Natural killer cell (primary cell): ENCODE measurements at regions not wholly inside any gene's neighbourhood (a gene's known extent, or its start where the extent isn't known, plus 50 kb on each side); places are given as distances from the start of the nearest gene placed in this dataset.

Experiments used
- ATAC-seq, 3 donors: fragments of 150-1000 bp in 2 of 3; fragments of 200-7000 bp in 1 of 3; cut with Tn5 transposase; 1 replicate in 1 of 3; 2 replicates in 2 of 3; pipeline ENCODE4 v1.10.0; 2021; ENCODE audit warnings: mild to moderate bottlenecking in 2 of 3, moderate library complexity in 2 of 3
- DNase-seq, 2 donors: peaks; one replicate each; pipeline versions ENCODE4 v3.0.0 to v3.0.0-alpha.2; 2013 to 2021; ENCODE audit warnings: mixed read lengths in 1 of 2
- H3K27ac ChIP-seq: one replicate; pipeline ENCODE4 v1.5.1; 2013; ENCODE audit warnings: mild to moderate bottlenecking, low read length
- H3K27me3 ChIP-seq: one replicate; pipeline ENCODE4 v1.6.1; 2013; ENCODE audit warnings: low read length; ENCODE audit not compliant: control insufficient read depth, insufficient read depth
- H3K36me3 ChIP-seq: one replicate; pipeline ENCODE4 v1.6.1; 2013; ENCODE audit warnings: low read length; ENCODE audit not compliant: control insufficient read depth, insufficient read depth
- H3K4me1 ChIP-seq: one replicate; pipeline ENCODE4 v1.6.1; 2013; ENCODE audit warnings: low read length; ENCODE audit not compliant: control insufficient read depth, insufficient read depth
- H3K4me3 ChIP-seq: one replicate; pipeline ENCODE4 v1.5.1; 2013; ENCODE audit warnings: low read length
- H3K9me3 ChIP-seq: one replicate; pipeline ENCODE4 v1.6.1; 2013; ENCODE audit warnings: low read length; ENCODE audit not compliant: control insufficient read depth, insufficient read depth
- H3K27ac Mint-ChIP-seq, 2 donors: one replicate each; pipeline ENCODE4 v1.8.0; 2022; ENCODE audit warnings: mild to moderate bottlenecking in 2 of 2, mixed read lengths in 2 of 2, moderate library complexity in 1 of 2
- H3K27me3 Mint-ChIP-seq, 2 donors: one replicate each; pipeline ENCODE4 v1.8.0; 2022; ENCODE audit warnings: low read depth in 2 of 2, mixed read lengths in 2 of 2
- H3K36me3 Mint-ChIP-seq: one replicate; pipeline ENCODE4 v1.8.0; 2022; ENCODE audit warnings: mixed read lengths
- H3K4me1 Mint-ChIP-seq, 2 donors: one replicate each; pipeline ENCODE4 v1.8.0; 2022; ENCODE audit warnings: mixed read lengths in 2 of 2
- H3K4me3 Mint-ChIP-seq: one replicate; pipeline ENCODE4 v1.8.0; 2022; ENCODE audit warnings: mild to moderate bottlenecking, moderate library complexity, mixed read lengths
- H3K9me3 Mint-ChIP-seq, 2 donors: one replicate each; pipeline ENCODE4 v1.8.0; 2022; ENCODE audit warnings: mixed read lengths in 2 of 2
- WGBS: methylation state at CpG from one replicate; pipeline ENCODE4 v1.1.7; 2013; ENCODE audit warnings: missing lambda C conversion rate; ENCODE audit not compliant: insufficient coverage; 5-methylcytosine and 5-hydroxymethylcytosine counted together
- intact Hi-C: fragments of 100-400 bp; cut with micrococcal nuclease; formaldehyde crosslinking; loops from one replicate; pipeline ENCODE4 v1.14.2; 2022
- TF ChIP-seq, protein P1 (sequence below): fragments of 200-600 bp; IDR thresholded peaks from one replicate; pipeline ENCODE4 v1.8.0; 2022; ENCODE audit warnings: antibody characterized with exemption

DNA sequence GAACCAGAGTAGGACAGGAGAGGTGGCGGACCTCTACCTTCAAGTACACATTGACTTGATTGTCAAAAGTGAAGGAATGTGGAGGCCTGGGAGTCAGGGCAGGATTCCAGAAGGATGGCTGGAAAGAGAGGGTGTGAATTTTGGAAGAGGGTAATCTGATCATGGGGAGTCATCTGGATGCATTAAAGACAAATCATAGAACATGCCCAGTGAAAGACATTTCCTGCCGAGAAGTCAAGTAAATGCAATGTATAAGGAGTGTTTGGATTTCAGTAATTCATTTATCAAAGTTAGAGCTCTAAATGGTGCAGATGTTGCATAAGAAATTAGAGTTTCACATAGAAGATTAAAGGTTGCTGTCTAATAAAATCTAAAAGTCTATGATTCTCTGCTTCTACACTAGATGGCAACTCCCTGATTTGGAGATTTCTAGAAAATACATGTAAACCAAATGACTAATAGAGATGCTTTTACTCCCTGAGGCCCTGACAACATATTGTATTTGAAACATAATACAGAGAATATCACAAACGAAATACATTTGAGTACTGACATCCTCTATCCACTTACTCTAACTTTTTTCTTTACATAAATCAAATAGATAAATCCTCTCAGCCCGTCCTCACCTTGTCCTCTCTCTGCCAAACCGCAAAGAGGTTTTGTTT lies 91.3 kb downstream of the KCNA5 start:
- no peaks in the 10 kb centered on the region for H3K9me3 ChIP-seq
- H3K9me3 Mint-ChIP-seq, result no peaks in the 10 kb centered on the region
- intact Hi-C loops, result no loop called here
- ATAC-seq (no peak), DNase-seq (no peak)
- peaks cover 3 to 63% of the 10 kb centered on the region in 2 donors for H3K27me3 Mint-ChIP-seq
- no peaks in the 10 kb centered on the region for H3K36me3 Mint-ChIP-seq
- TF ChIP-seq, protein P1, sequence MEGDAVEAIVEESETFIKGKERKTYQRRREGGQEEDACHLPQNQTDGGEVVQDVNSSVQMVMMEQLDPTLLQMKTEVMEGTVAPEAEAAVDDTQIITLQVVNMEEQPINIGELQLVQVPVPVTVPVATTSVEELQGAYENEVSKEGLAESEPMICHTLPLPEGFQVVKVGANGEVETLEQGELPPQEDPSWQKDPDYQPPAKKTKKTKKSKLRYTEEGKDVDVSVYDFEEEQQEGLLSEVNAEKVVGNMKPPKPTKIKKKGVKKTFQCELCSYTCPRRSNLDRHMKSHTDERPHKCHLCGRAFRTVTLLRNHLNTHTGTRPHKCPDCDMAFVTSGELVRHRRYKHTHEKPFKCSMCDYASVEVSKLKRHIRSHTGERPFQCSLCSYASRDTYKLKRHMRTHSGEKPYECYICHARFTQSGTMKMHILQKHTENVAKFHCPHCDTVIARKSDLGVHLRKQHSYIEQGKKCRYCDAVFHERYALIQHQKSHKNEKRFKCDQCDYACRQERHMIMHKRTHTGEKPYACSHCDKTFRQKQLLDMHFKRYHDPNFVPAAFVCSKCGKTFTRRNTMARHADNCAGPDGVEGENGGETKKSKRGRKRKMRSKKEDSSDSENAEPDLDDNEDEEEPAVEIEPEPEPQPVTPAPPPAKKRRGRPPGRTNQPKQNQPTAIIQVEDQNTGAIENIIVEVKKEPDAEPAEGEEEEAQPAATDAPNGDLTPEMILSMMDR, result no peak
- no peak overlapping the region for H3K27ac ChIP-seq
- no peaks in the 10 kb centered on the region for H3K36me3 ChIP-seq
- WGBS, result 90% methylated on average over 3 of the region's 5 CpGs
- H3K27ac Mint-ChIP-seq, result no peak overlapping the region
- no peaks in the 10 kb centered on the region for H3K4me1 Mint-ChIP-seq
- no peak overlapping the region for H3K4me3 Mint-ChIP-seq
- H3K4me3 ChIP-seq, result no peak overlapping the region
- H3K4me1 ChIP-seq, result no peaks in the 10 kb centered on the region
- no peaks in the 10 kb centered on the region for H3K27me3 ChIP-seq

DNA sequence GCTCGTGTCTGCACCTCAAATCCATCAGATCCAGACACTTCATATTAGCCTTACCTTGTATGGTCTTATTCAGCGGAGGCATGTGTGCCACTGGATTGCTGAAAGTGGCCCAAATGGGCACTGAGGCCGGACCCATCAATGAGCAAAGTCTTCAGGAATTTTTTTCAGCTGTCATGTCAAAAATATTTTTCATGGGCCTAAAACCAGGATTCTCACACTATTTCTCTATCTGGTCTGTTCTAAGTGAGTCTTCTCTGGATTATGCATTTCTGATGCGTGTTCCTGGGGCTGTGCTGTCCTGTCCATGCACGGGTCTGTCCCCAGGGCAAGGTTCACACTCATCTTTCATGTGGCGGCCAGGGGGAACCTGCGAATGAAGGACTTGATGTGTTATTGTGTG lies 94.6 kb downstream of the KCNA5 start:
- Mint-ChIP-seq H3K36me3 (no peaks in the 10 kb centered on the region), H3K4me3 (no peak overlapping the region), H3K9me3 (no peaks in the 10 kb centered on the region), H3K27me3 (peaks cover 0 to 38% of the 10 kb centered on the region in 2 donors), H3K4me1 (no peaks in the 10 kb centered on the region), H3K27ac (no peak overlapping the region)
- ATAC-seq, result no peak
- no peak overlapping the region for H3K4me3 ChIP-seq
- no peaks in the 10 kb centered on the region for H3K36me3 ChIP-seq
- no peaks in the 10 kb centered on the region for H3K4me1 ChIP-seq
- 81% methylated on average over 7 of the region's 7 CpGs for WGBS
- H3K27me3 ChIP-seq, result no peaks in the 10 kb centered on the region
- intact Hi-C loops, result no loop called here
- no peak overlapping the region for H3K27ac ChIP-seq
- no peak for DNase-seq
- TF ChIP-seq, protein P1, result no peak
- H3K9me3 ChIP-seq, result no peaks in the 10 kb centered on the region

DNA sequence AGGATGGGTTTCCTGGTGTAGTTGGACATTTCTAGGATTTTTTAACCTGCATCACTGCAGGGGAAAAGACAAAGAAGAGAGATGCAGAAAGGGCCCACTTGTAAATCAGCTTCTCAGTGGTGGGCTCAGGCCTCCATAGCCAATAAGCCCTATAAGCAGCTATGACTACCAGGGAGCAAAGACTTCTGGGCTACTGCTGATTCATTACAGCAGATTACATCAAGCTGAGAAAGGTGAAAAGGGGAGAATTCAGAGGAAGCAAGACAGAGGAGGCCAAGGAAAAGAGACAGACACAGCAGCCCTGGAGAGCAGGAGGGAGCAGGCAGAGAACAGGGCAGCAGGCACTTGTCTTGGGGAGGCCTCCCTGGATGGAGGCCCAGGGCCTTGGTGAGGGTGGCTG lies 95.2 kb downstream of the KCNA5 start:
- no peaks in the 10 kb centered on the region for H3K36me3 ChIP-seq
- H3K4me3 ChIP-seq, result no peak overlapping the region
- ATAC-seq (no peak), DNase-seq (no peak)
- no peaks in the 10 kb centered on the region for H3K9me3 ChIP-seq
- no peak overlapping the region for H3K27ac ChIP-seq
- Mint-ChIP-seq H3K4me1 (no peaks in the 10 kb centered on the region), H3K36me3 (no peaks in the 10 kb centered on the region), H3K4me3 (no peak overlapping the region), H3K27ac (no peak overlapping the region), H3K27me3 (peaks cover 0 to 32% of the 10 kb centered on the region in 2 donors), H3K9me3 (no peaks in the 10 kb centered on the region)
- intact Hi-C loops, result no loop called here
- no peaks in the 10 kb centered on the region for H3K4me1 ChIP-seq
- no peaks in the 10 kb centered on the region for H3K27me3 ChIP-seq
- TF ChIP-seq, protein P1, result no peak

DNA sequence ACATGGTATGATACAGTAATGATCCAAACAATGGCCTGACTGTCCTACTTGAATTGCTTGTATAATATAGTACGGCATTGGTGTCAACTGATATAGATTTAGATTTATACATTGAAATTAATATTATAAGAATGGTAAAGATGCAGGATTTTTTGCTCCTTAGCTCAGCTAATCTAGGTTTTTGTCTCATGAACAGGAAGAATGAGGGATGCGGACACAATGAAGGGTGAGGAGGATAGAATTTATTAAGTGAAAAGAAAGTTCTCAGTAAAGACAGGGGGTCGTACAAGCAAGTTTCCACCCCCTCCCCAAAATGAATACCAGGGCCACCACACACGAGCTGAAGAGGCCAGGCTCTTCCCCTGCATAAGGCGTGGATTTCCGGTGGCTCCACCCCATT lies 96.1 kb downstream of the KCNA5 start:
- intact Hi-C loops, result no loop called here
- Histone ChIP-seq H3K4me1 (no peaks in the 10 kb centered on the region), H3K9me3 (no peaks in the 10 kb centered on the region), H3K27me3 (no peaks in the 10 kb centered on the region), H3K36me3 (no peaks in the 10 kb centered on the region), H3K4me3 (no peak overlapping the region), H3K27ac (no peak overlapping the region)
- Mint-ChIP-seq H3K27ac (no peak overlapping the region), H3K4me3 (no peak overlapping the region), H3K9me3 (no peaks in the 10 kb centered on the region), H3K4me1 (no peaks in the 10 kb centered on the region), H3K27me3 (peaks cover 0 to 23% of the 10 kb centered on the region in 2 donors), H3K36me3 (no peaks in the 10 kb centered on the region)
- DNase-seq (no peak), ATAC-seq (no peak)
- 81% methylated on average over 5 of the region's 6 CpGs for WGBS
- TF ChIP-seq, protein P1, result no peak
